HL-60 (cell line): ENCODE measurements at regions not wholly inside any gene's neighbourhood (a gene's known extent, or its start where the extent isn't known, plus 50 kb on each side); places are given as distances from the start of the nearest gene placed in this dataset.

Experiments used
- CTCF ChIP-seq: IDR thresholded peaks from one replicate; pipeline ENCODE4 v1.5.1; 2011; ENCODE audit warnings: low read length, control low read depth, inconsistent platforms; ENCODE audit not compliant: insufficient read depth
- GABPA ChIP-seq: IDR thresholded peaks from 2 replicates; pipeline ENCODE4 v1.6.1; 2012; ENCODE audit warnings: low read depth
- POLR2AphosphoS5 ChIP-seq: IDR thresholded peaks from 2 replicates; pipeline ENCODE4 v1.6.1; 2012; ENCODE audit warnings: low read depth
- REST ChIP-seq: IDR thresholded peaks from 2 replicates; pipeline ENCODE4 v1.6.1; 2012; ENCODE audit warnings: low read depth; ENCODE audit not compliant: insufficient replicate concordance

GRCh38 chr14:103194256-103195045 is 71.2 kb downstream of the TNFAIP2 start:
- TF ChIP-seq POLR2AphosphoS5 (no peak), GABPA (no peak), REST (no peak), CTCF (no peak)
